WTC11 (cell line): ENCODE measurements at regions not wholly inside any gene's neighbourhood (a gene's known extent, or its start where the extent isn't known, plus 50 kb on each side); places are given as distances from the start of the nearest gene placed in this dataset.

Experiments
- ATAC-seq: fragments of 200-7000 bp; cut with Tn5 transposase; 2 replicates; pipeline ENCODE4 v1.10.0; 2021; ENCODE audit warnings: mild to moderate bottlenecking, moderate library complexity
- CTCF ChIA-PET: fragments of 300-600 bp; sonication (Branson Sonifier 250); formaldehyde crosslinking; loops from one replicate; lab custom pipeline; 2021; ENCODE audit warnings: antibody characterized with exemption; lab: Charles Lee
- POLR2A ChIA-PET: fragments of 350-600 bp; sonication (Branson Sonifier 250); formaldehyde crosslinking; loops from one replicate; lab custom pipeline; 2021; ENCODE audit warnings: antibody characterized with exemption; lab: Charles Lee
- DNase-seq: peaks from one replicate; pipeline ENCODE4 v3.0.0; 2021; ENCODE audit warnings: low spot score
- H3K27ac Mint-ChIP-seq: 2 replicates; pipeline ENCODE4 v1.8.0; 2021; ENCODE audit warnings: mixed read lengths
- H3K27me3 Mint-ChIP-seq: 2 replicates; pipeline ENCODE4 v1.8.0; 2021; ENCODE audit warnings: low read depth, mild to moderate bottlenecking, moderate library complexity, mixed read lengths
- H3K36me3 Mint-ChIP-seq: 2 replicates; pipeline ENCODE4 v1.8.0; 2021; ENCODE audit warnings: mixed read lengths
- H3K4me1 Mint-ChIP-seq: 2 replicates; pipeline ENCODE4 v1.8.0; 2022; ENCODE audit warnings: mixed read lengths
- H3K4me3 Mint-ChIP-seq: 2 replicates; pipeline ENCODE4 v1.8.0; 2021; ENCODE audit warnings: mild to moderate bottlenecking, moderate library complexity, mixed read lengths
- H3K9me3 Mint-ChIP-seq: 2 replicates; pipeline ENCODE4 v1.8.0; 2021; ENCODE audit warnings: mixed read lengths
- ETV6 ChIP-seq: sonication (generic); formaldehyde crosslinking; IDR thresholded peaks from 2 replicates; pipeline ENCODE4 v1.8.1; 2022; ENCODE audit warnings: mild to moderate bottlenecking, missing genetic modification reagents
- FOXP1 ChIP-seq: sonication (generic); formaldehyde crosslinking; IDR thresholded peaks from 2 replicates; pipeline ENCODE4 v1.8.0; 2022; ENCODE audit warnings: missing genetic modification reagents, mild to moderate bottlenecking, moderate library complexity, borderline replicate concordance
- IRF2 ChIP-seq: sonication (generic); formaldehyde crosslinking; IDR thresholded peaks from 2 replicates; pipeline ENCODE4 v1.8.0; 2022; ENCODE audit warnings: low read depth, missing genetic modification reagents, borderline replicate concordance
- JAZF1 ChIP-seq: fragments of 250-450 bp; sonication (Bioruptor Pico); IDR thresholded peaks from 2 replicates; pipeline ENCODE4 v1.9.0; 2021; ENCODE audit warnings: moderate library complexity, mild to moderate bottlenecking, inconsistent platforms
- JUN ChIP-seq: sonication (generic); formaldehyde crosslinking; IDR thresholded peaks from 2 replicates; pipeline ENCODE4 v1.8.0; 2023; ENCODE audit warnings: mild to moderate bottlenecking, missing genetic modification reagents
- SMAD4 ChIP-seq: sonication (generic); formaldehyde crosslinking; IDR thresholded peaks from 2 replicates; pipeline ENCODE4 v1.8.0; 2022; ENCODE audit warnings: mild to moderate bottlenecking, missing genetic modification reagents
- ZNF263 ChIP-seq: sonication (generic); formaldehyde crosslinking; IDR thresholded peaks from 2 replicates; pipeline ENCODE4 v1.8.1; 2022; ENCODE audit warnings: low read depth, mild to moderate bottlenecking, moderate library complexity, missing genetic modification reagents
- ZNF396 ChIP-seq: fragments of 250-450 bp; sonication (Bioruptor Pico); IDR thresholded peaks from 2 replicates; pipeline ENCODE4 v1.8.0; 2021; ENCODE audit warnings: mild to moderate bottlenecking, moderate library complexity, borderline replicate concordance
- TF ChIP-seq, protein P1 (sequence below): fragments of 250-450 bp; sonication (Bioruptor Pico); IDR thresholded peaks from 2 replicates; pipeline ENCODE4 v1.9.0; 2021; ENCODE audit warnings: mild to moderate bottlenecking, borderline replicate concordance
- TF ChIP-seq, protein P2 (sequence below): sonication (generic); formaldehyde crosslinking; IDR thresholded peaks from 2 replicates; pipeline ENCODE4 v1.8.1; 2023; ENCODE audit warnings: mild to moderate bottlenecking, missing genetic modification reagents
- TF ChIP-seq, protein P3 (sequence below): fragments of 250-450 bp; sonication (Bioruptor Pico); IDR thresholded peaks from 2 replicates; pipeline ENCODE4 v1.9.0; 2021; ENCODE audit warnings: mild to moderate bottlenecking
- TF ChIP-seq, protein P4 (sequence below): sonication (generic); formaldehyde crosslinking; conservative IDR thresholded peaks from 2 replicates; pipeline ENCODE4 v1.8.1; 2022; ENCODE audit warnings: mild to moderate bottlenecking, missing genetic modification reagents
- TF ChIP-seq, protein P5 (sequence below): sonication (generic); formaldehyde crosslinking; IDR thresholded peaks from 2 replicates; pipeline ENCODE4 v1.8.1; 2023; ENCODE audit warnings: mild to moderate bottlenecking, missing genetic modification reagents
- TF ChIP-seq, protein P6 (sequence below): sonication (generic); formaldehyde crosslinking; IDR thresholded peaks from 2 replicates; pipeline ENCODE4 v1.8.0; 2022; ENCODE audit warnings: missing genetic modification reagents
- TF ChIP-seq, protein P7 (sequence below): sonication (generic); formaldehyde crosslinking; IDR thresholded peaks from 2 replicates; pipeline ENCODE4 v1.8.1; 2022; ENCODE audit warnings: mild to moderate bottlenecking, missing genetic modification reagents, moderate library complexity, borderline replicate concordance

DNA sequence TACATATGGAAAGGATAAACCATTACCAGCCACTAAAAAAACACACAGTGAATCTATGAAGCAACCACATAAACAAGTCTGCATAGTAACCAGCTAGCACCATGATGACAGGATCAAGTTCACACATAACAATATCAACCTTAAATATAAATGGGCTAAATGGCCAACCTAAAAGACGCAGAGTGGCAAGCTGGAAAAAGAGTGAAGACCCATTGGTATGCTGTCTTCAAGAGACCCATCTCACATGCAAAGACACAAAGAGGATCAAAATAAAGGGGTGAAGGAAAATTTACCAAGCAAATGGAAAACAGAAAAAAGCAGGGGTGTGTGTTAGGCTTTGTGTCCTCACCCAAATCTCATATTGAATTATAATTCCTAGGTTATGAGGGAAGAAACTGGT lies 909.2 kb downstream of the EPHA7 start (continued):
- TF ChIP-seq, protein P1, sequence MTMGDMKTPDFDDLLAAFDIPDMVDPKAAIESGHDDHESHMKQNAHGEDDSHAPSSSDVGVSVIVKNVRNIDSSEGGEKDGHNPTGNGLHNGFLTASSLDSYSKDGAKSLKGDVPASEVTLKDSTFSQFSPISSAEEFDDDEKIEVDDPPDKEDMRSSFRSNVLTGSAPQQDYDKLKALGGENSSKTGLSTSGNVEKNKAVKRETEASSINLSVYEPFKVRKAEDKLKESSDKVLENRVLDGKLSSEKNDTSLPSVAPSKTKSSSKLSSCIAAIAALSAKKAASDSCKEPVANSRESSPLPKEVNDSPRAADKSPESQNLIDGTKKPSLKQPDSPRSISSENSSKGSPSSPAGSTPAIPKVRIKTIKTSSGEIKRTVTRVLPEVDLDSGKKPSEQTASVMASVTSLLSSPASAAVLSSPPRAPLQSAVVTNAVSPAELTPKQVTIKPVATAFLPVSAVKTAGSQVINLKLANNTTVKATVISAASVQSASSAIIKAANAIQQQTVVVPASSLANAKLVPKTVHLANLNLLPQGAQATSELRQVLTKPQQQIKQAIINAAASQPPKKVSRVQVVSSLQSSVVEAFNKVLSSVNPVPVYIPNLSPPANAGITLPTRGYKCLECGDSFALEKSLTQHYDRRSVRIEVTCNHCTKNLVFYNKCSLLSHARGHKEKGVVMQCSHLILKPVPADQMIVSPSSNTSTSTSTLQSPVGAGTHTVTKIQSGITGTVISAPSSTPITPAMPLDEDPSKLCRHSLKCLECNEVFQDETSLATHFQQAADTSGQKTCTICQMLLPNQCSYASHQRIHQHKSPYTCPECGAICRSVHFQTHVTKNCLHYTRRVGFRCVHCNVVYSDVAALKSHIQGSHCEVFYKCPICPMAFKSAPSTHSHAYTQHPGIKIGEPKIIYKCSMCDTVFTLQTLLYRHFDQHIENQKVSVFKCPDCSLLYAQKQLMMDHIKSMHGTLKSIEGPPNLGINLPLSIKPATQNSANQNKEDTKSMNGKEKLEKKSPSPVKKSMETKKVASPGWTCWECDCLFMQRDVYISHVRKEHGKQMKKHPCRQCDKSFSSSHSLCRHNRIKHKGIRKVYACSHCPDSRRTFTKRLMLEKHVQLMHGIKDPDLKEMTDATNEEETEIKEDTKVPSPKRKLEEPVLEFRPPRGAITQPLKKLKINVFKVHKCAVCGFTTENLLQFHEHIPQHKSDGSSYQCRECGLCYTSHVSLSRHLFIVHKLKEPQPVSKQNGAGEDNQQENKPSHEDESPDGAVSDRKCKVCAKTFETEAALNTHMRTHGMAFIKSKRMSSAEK: no peak

DNA sequence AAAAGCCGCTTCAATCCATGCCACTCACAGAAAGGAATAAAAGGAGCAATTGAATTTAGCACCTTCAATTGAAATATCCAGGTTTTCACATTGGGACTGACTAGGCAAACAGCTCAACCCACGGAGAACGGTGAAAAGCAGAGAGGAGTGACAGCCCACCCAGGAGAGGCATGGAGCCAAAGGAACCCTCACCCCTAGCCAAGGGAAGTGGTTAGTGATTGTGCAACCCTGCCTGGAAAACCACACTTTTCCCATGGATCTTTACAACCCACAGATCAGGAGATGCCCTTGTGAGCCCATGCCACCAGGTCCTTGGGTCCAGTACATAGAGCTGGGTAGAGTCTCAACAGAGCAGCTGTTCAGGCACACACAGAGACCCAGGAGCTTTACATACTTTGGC lies 911.8 kb downstream of the EPHA7 start:
- peaks cover 43% of the 10 kb centered on the region for H3K9me3 Mint-ChIP-seq
- TF ChIP-seq, protein P2, sequence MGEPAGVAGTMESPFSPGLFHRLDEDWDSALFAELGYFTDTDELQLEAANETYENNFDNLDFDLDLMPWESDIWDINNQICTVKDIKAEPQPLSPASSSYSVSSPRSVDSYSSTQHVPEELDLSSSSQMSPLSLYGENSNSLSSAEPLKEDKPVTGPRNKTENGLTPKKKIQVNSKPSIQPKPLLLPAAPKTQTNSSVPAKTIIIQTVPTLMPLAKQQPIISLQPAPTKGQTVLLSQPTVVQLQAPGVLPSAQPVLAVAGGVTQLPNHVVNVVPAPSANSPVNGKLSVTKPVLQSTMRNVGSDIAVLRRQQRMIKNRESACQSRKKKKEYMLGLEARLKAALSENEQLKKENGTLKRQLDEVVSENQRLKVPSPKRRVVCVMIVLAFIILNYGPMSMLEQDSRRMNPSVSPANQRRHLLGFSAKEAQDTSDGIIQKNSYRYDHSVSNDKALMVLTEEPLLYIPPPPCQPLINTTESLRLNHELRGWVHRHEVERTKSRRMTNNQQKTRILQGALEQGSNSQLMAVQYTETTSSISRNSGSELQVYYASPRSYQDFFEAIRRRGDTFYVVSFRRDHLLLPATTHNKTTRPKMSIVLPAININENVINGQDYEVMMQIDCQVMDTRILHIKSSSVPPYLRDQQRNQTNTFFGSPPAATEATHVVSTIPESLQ: no peak
- TF ChIP-seq, protein P3, sequence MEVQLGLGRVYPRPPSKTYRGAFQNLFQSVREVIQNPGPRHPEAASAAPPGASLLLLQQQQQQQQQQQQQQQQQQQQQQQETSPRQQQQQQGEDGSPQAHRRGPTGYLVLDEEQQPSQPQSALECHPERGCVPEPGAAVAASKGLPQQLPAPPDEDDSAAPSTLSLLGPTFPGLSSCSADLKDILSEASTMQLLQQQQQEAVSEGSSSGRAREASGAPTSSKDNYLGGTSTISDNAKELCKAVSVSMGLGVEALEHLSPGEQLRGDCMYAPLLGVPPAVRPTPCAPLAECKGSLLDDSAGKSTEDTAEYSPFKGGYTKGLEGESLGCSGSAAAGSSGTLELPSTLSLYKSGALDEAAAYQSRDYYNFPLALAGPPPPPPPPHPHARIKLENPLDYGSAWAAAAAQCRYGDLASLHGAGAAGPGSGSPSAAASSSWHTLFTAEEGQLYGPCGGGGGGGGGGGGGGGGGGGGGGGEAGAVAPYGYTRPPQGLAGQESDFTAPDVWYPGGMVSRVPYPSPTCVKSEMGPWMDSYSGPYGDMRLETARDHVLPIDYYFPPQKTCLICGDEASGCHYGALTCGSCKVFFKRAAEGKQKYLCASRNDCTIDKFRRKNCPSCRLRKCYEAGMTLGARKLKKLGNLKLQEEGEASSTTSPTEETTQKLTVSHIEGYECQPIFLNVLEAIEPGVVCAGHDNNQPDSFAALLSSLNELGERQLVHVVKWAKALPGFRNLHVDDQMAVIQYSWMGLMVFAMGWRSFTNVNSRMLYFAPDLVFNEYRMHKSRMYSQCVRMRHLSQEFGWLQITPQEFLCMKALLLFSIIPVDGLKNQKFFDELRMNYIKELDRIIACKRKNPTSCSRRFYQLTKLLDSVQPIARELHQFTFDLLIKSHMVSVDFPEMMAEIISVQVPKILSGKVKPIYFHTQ (CRISPR knock-in tag): no peak
- TF ChIP-seq, protein P4, sequence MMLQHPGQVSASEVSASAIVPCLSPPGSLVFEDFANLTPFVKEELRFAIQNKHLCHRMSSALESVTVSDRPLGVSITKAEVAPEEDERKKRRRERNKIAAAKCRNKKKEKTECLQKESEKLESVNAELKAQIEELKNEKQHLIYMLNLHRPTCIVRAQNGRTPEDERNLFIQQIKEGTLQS: no peak
- TF ChIP-seq FOXP1: no peak
- TF ChIP-seq, protein P5, sequence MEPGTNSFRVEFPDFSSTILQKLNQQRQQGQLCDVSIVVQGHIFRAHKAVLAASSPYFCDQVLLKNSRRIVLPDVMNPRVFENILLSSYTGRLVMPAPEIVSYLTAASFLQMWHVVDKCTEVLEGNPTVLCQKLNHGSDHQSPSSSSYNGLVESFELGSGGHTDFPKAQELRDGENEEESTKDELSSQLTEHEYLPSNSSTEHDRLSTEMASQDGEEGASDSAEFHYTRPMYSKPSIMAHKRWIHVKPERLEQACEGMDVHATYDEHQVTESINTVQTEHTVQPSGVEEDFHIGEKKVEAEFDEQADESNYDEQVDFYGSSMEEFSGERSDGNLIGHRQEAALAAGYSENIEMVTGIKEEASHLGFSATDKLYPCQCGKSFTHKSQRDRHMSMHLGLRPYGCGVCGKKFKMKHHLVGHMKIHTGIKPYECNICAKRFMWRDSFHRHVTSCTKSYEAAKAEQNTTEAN (CRISPR knock-in tag): no peak
- no peak for TF ChIP-seq JUN (CRISPR knock-in tag)
- TF ChIP-seq ZNF263 (CRISPR knock-in tag): no peak
- TF ChIP-seq IRF2 (CRISPR knock-in tag): no peak

DNA sequence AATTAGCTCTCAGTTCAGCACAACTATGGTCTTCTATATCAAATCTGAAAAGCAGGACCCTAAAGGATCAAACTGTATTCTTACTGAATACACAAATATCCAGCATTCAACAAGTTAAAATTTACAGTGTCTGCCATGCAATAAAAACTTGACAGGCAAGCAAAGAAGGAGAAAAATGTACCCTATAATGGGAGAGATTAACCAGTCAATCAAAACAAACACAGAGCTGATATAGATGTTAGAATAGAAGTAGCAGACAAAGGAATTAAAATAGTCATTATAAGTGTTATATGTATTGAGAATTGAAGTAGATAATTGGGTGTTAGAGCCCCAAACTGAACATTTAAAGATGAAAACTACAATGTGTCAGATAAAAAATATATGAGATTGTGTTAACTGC lies 914.9 kb downstream of the EPHA7 start:
- no peak overlapping the region for H3K4me3 Mint-ChIP-seq
- ChIA-PET POLR2A (no interaction called here), CTCF (no interaction called here)
- peaks cover 13% of the 10 kb centered on the region for H3K9me3 Mint-ChIP-seq
- peaks cover 4% of the 10 kb centered on the region for H3K36me3 Mint-ChIP-seq
- no peak for DNase-seq
- no peaks in the 10 kb centered on the region for H3K27me3 Mint-ChIP-seq
- no peak for ATAC-seq
- no peaks in the 10 kb centered on the region for H3K4me1 Mint-ChIP-seq
- H3K27ac Mint-ChIP-seq: no peak overlapping the region
- TF ChIP-seq, protein P6, sequence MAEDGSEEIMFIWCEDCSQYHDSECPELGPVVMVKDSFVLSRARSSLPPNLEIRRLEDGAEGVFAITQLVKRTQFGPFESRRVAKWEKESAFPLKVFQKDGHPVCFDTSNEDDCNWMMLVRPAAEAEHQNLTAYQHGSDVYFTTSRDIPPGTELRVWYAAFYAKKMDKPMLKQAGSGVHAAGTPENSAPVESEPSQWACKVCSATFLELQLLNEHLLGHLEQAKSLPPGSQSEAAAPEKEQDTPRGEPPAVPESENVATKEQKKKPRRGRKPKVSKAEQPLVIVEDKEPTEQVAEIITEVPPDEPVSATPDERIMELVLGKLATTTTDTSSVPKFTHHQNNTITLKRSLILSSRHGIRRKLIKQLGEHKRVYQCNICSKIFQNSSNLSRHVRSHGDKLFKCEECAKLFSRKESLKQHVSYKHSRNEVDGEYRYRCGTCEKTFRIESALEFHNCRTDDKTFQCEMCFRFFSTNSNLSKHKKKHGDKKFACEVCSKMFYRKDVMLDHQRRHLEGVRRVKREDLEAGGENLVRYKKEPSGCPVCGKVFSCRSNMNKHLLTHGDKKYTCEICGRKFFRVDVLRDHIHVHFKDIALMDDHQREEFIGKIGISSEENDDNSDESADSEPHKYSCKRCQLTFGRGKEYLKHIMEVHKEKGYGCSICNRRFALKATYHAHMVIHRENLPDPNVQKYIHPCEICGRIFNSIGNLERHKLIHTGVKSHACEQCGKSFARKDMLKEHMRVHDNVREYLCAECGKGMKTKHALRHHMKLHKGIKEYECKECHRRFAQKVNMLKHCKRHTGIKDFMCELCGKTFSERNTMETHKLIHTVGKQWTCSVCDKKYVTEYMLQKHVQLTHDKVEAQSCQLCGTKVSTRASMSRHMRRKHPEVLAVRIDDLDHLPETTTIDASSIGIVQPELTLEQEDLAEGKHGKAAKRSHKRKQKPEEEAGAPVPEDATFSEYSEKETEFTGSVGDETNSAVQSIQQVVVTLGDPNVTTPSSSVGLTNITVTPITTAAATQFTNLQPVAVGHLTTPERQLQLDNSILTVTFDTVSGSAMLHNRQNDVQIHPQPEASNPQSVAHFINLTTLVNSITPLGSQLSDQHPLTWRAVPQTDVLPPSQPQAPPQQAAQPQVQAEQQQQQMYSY (CRISPR knock-in tag): no peak
- no peak for TF ChIP-seq ZNF396 (CRISPR knock-in tag)
- TF ChIP-seq, protein P7, sequence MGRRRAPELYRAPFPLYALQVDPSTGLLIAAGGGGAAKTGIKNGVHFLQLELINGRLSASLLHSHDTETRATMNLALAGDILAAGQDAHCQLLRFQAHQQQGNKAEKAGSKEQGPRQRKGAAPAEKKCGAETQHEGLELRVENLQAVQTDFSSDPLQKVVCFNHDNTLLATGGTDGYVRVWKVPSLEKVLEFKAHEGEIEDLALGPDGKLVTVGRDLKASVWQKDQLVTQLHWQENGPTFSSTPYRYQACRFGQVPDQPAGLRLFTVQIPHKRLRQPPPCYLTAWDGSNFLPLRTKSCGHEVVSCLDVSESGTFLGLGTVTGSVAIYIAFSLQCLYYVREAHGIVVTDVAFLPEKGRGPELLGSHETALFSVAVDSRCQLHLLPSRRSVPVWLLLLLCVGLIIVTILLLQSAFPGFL: no peak
- no peak for TF ChIP-seq JAZF1 (CRISPR knock-in tag)
- no peak for TF ChIP-seq SMAD4
- TF ChIP-seq FOXP1: no peak
- no peak for TF ChIP-seq ETV6
- TF ChIP-seq, protein P5 (CRISPR knock-in tag): no peak

More for the DNA sequence above, 911.8 kb downstream of the EPHA7 start:
- no peak for ATAC-seq
- POLR2A ChIA-PET: no interaction called here
- H3K27me3 Mint-ChIP-seq: no peaks in the 10 kb centered on the region
- H3K4me1 Mint-ChIP-seq: no peaks in the 10 kb centered on the region
- CTCF ChIA-PET: no interaction called here
- peaks cover 20% of the 10 kb centered on the region for H3K36me3 Mint-ChIP-seq
- DNase-seq: no peak
- no peak overlapping the region for H3K4me3 Mint-ChIP-seq
- H3K27ac Mint-ChIP-seq: no peak overlapping the region
